Stimulated activated naive CD4-positive, alpha-beta T cell (primary cell): ENCODE measurements at regions not wholly inside any gene's neighbourhood (a gene's known extent, or its start where the extent isn't known, plus 50 kb on each side); places are given as distances from the start of the nearest gene placed in this dataset.

Experiments
- DNase-seq, 6 experiments: peaks; one replicate each; lab custom pipeline; 2025; lab: John Stamatoyannopoulos, UW

GRCh38 chr6:95071464-95071863 is 505.9 kb upstream of the MANEA start:
- no peak for DNase-seq

DNA sequence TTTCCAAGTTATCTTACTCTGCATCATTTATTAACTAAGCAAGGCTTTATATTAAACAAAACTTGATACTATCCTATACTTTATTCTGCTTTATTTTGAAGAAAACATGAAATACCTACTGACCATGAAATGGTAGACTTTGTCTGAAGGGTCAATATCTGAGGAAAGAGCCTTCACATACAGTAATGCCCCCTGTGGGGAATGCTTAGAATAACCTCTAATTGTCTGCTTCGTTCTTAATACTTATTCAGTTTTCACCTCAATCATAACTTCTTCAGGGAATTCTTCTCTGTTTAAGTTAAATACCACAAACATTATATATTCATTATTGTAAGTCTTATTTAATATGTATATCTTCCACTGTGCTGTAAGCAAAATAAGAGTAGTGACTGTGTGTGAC is 498.9 kb upstream of the MANEA start:
- DNase-seq = no peak

DNA sequence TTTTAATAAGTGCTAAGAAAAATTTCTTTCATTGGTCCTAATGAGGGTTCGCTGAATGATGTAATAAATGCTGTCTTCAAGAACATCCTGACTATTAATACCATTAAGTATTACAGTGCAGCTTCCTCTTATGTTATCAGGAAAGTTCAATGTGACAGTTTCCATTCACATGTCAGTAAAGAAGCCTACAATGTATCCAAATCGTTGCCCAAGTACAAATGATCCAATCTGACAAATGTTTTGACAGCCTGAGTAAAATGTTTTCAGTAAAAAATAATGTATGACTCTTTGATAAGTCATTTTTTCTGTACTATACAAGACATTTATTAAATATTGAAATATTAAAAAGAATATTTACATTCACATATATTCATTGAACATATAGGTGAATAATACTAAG is 496.1 kb upstream of the MANEA start:
- DNase-seq = no peak

GRCh38 chr6:95081949-95082348 is 495.4 kb upstream of the MANEA start:
- DNase-seq = no peak

DNA sequence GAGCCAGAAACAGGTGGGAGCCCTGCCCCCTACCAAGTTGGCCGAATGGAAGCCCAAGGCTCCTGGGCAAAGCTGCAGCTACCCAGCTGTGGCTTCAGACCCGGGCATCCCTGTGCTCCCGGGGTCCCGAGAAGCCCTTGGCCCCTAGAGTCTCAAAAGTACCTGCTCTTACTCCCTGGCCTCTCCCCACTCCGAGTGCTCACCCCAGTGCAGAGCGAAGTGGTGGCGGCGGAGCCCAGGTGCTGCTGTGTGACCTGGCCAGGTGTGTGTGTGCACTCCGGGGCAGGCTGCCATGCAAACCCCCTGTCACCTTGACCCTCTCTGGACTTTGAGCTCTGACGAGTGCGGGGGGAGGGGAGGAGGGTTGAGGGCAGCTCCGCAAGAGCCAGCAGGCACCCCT is 493.8 kb upstream of the MANEA start:
- DNase-seq = no peak

DNA sequence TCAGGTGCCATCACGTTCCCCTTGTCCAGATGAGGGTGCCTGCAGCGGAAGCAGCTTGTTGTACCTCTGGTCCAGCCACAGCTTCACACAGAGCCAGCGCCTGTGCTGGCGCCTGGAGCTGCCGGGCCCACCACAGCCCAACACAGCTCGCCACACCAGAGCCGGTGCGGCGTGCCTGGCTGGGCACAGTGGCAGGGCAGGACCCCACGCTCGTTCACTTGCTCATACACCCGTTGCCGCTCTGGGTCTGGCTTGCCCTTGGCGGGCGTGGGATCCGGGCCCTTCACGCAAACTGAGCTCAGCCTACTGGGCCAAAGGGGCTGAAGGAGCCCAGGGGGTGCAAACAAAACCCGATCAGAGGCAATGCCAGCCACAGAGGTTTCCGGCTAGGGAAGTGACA is 492.5 kb upstream of the MANEA start:
- no peak for DNase-seq

DNA sequence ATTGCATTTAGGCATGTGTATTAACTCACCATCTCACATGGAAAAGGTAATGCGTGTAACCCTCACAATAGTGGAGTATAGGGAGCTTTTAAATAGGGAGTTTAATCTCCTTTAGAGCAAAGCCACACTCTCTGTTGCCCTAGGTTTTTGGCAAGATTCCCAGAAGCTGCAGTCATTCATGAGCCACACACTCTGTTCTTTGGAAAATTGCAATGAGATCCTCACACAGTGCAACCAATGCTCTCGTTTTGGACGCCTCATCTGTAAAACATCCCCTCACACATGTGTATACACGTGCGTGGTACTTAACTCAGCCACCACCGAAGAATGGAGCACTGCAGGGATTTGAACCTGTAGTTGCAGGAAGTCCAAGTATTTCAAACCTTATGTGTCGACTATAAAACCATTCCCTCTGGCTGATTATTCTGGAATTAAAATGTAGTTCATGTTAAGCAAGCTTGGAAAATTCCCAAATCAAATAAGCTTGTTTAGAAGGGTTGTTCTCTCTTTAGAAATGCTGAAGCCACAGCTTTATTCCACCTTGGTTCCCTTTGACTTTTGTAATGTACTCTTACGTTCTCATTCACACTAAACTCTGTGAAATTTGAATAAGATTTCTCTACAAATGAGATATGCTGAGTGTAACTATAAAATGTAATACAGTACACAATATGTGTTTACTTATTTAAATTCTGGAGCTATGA is 489.8 kb upstream of the MANEA start:
- no peak for DNase-seq

- DNase-seq = no peak
These were observed 485.4 kb upstream of the MANEA start for GRCh38 chr6:95091823-95092436.

GRCh38 chr6:95093154-95093553 is 484.2 kb upstream of the MANEA start:
- no peak for DNase-seq

DNA sequence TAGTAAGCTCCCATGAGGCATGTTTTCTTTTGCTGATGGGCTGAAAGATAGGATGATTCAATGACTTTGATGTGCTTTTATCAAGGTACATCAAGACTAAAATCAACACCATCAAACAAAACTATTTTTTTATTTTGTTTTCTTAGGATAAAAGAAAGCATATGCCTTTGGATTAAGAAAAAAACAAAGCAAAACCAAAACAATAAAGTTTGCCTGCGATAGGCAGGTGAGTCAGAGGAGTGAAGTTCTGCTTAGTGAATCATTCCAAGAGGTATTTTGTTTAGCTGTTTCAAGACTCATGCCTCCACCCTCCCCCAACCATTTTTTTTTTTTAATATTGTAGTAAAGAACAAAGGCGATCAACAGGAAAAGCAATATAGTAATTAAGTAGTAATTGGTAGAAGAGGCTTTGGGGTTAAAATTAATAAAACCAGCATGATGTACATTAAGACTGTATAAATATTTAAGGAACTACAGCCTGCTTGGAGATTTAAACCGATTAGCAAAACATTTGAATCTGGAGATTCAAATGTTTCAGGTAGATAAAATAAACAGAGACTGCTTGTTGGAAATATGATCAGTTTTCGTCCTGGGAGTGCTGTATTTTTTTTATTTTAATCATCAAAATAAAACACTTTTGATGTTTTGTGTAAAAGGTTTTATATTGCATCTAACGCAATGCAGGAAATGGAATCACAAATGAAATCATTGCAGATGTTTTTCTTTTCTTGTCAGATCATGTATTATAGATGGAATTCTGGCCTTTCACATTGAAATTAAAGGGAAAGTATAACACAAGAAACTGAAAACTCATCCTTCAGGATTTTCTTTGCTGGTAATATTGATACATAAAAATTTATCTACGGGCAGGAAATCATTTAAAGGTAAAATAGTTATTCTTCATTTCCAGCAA is 482.3 kb upstream of the MANEA start:
- no peak for DNase-seq

DNA sequence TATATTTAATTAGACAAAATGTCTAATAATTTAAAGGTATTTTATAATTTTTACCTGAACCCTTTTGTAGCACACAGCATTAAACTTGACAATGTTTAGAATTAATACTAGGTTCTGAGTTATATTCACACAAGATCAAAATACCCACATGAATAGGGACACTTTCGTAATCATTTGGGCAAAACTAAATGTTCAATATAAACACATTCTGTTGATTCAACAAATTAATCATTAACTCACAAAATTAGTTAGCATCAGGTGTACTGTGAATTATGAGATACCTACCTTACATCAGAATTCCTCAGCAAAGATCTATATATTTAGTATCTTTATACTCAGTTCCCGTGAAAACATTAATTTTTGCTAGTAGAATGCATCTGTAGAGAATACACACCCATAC is 481.5 kb upstream of the MANEA start:
- DNase-seq = no peak

DNA sequence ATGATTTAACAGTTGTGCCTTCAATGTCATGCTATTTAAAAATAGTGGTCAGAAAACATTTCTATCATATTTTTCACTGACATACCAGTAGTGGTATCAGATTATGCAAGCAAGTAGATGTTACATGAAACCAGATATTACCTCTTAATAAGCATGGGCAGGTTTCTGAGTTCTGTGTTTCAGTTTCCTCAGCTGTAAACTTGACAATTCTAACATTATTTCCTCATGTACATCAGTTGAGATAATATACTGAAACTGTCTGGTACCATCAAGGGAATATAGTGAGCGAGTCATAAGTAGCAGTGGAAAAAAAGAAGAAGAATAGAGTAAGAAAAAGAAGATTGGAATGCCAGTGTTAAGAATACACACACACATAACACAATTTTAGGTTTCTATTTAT is 477.9 kb upstream of the MANEA start:
- no peak for DNase-seq

DNA sequence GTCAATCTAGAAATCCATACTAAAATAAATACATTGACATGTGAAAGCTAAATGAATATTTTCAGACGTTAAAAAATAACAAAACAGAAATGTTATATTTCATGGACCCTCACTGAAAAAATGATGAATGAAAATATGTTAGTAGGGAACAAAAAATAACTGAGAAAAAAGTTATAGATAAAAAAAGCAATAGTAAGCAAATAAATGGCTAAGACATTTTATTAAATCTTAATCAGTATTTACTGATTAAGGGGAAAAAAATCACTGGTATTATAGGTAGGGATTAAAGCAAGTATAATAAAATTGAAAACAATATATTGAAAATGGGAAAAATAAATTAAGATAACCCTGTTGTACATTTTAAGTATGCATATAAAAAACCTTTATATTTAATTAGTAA is 468.1 kb upstream of the MANEA start:
- no peak for DNase-seq

DNA sequence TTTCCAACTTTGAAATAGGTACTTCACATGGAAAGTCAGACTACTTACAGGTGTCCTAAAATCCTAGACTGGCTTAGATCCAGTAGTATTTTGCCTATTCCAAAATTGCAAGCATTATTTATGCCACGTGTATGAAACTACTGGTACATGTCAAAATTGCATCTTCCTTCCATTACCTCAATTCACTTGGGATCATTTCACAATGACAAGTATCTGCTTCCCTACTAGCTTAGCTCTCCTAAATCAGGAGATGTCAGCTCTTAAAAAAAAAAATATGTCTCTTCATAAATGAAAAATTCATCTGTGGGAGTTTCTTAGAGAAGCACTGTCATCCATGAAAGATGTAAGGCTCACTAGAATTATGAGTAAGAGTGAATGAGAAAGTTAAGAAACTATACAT is 466.6 kb upstream of the MANEA start:
- no peak for DNase-seq

DNA sequence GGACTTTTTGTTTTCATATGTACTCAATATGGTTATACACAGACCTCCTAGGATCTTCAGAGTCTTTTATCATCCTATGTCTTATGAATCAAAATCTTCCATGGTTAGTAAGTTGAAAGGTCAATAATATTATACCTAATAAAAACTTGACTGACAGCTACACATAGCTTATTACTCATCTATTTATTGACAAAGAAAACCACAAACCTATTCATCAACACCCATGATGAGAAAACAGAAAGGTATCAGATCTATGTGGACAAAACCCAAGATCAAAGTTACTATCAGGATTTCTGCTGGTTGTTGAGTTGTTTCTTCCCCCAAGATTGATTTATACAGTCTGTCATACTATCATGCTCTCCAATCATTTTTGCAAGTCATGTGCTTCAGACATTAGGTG is 460.1 kb upstream of the MANEA start:
- no peak for DNase-seq

DNA sequence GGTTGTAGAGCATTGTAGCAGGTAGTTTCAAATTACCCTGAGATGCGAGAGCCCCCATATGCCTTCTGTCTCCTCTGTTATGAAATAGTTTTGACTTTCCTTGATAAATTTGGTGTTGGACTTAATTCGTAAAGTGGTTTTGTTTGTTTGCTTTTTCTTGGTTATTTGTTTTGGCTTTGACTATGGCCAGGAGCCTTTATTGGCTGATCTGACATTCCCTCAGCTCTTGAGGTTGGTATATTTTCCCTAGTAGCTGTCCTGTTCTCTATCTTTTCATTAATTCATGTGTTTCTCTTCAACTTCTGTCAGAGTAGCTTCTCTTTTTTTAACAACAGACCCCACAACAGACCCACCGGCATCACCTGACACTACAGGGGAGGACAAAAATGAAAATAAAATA is 457.4 kb upstream of the MANEA start:
- DNase-seq = no peak

- DNase-seq = no peak
These were observed 456.4 kb upstream of the MANEA start for GRCh38 chr6:95120984-95121383.

- DNase-seq = no peak
These were observed 450.1 kb upstream of the MANEA start for GRCh38 chr6:95127261-95127660.

DNA sequence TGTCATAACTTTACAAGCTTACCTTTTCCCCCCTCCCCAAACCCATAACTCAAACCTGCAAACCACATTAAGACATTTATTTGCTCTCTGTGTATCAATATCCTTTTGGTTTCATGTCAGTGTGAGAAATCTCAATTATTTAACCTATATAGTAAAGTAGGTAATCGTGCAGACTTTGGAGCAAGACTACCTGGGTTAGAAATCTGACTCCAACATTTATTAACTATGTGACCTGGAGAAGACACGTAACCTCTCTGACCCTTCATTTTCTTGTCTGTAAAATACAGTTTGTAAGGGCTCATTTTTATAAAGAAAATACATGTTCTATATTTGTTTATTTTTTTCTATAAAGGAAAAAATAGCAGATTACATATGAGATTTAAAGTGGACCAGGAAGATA is 448.9 kb upstream of the MANEA start:
- DNase-seq = no peak

DNA sequence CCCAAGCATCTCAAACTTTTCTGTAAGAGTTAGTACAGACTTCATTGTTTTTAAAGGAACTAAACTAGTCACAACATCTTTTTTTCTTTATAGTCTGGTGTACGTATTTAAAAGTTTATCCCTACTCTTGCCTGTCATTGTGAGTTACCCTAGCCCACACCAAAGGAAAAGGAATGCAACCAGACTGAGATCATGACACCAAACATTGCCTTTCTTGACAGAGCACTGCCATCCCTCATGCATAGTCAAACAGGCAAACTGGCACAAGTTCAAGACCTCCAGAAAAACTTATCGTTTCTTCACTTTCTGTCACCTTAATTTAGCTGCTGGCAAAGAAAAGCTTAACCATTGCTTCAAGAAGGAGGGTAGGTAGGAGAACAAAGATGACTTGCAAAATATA is 448.4 kb upstream of the MANEA start:
- no peak for DNase-seq

DNA sequence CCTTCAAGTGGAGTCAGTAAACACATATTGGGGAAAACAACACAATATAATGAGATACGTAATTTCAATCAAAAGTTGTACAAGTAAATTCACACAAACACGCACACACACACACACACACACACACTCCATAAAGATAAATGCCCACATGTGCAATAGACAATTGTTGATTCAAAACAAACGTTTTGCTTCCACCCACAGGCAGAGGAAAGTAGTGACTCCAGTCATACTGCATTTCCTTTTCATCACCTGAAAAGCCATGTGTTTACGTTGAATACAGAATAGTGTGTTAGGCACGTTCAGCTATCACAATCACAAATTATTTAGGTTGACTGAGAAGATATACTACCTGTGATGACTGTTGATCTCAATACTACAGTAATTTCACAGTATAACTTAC is 443.8 kb upstream of the MANEA start:
- no peak for DNase-seq

- DNase-seq = no peak
These were observed 442.2 kb upstream of the MANEA start for GRCh38 chr6:95135182-95135581.

- no peak for DNase-seq
These were observed 435.2 kb upstream of the MANEA start for GRCh38 chr6:95142101-95142500.
